GM21381 (cell line): ENCODE measurements at regions not wholly inside any gene's neighbourhood (a gene's known extent, or its start where the extent isn't known, plus 50 kb on each side); places are given as distances from the start of the nearest gene placed in this dataset.

Source experiments
- ATAC-seq: cut with Tn5 transposase; IDR thresholded peaks from one replicate; pipeline ENCODE4 v1.9.1; 2021; ENCODE audit warnings: mild to moderate bottlenecking, moderate library complexity; ENCODE audit not compliant: unreplicated experiment

GRCh38 chr10:16341637-16342036 lies 95.2 kb upstream of the PTER start:
- ATAC-seq, result no peak

- no peak for ATAC-seq
Observed at GRCh38 chr10:16348891-16349290, 87.9 kb upstream of the PTER start.

- ATAC-seq, result no peak
Observed at GRCh38 chr10:16352146-16352545, 84.7 kb upstream of the PTER start.

- ATAC-seq, result no peak
Observed at GRCh38 chr10:16360001-16360400, 76.8 kb upstream of the PTER start.

- no peak for ATAC-seq
Observed at GRCh38 chr10:16360425-16360824, 76.4 kb upstream of the PTER start.

GRCh38 chr10:16361086-16361485 lies 75.7 kb upstream of the PTER start:
- no peak for ATAC-seq

- ATAC-seq, result no peak
Observed at GRCh38 chr10:16363741-16364140, 73.1 kb upstream of the PTER start.

GRCh38 chr10:16367621-16368292 lies 69.1 kb upstream of the PTER start:
- ATAC-seq, result no peak

- peak; percentile 90 for ATAC-seq
Observed at GRCh38 chr10:16381083-16381482, 55.7 kb upstream of the PTER start.

GRCh38 chr10:16384021-16384420 lies 52.8 kb upstream of the PTER start:
- ATAC-seq, result no peak

GRCh38 chr10:16386855-16387254 lies 50.0 kb upstream of the PTER start:
- ATAC-seq, result no peak
